H9 (cell line): ENCODE measurements at regions not wholly inside any gene's neighbourhood (a gene's known extent, or its start where the extent isn't known, plus 50 kb on each side); places are given as distances from the start of the nearest gene placed in this dataset.

Experiments used
- DNase-seq: peaks from one replicate; pipeline ENCODE4 v3.0.0-alpha.2; 2017
- H2AFZ ChIP-seq: one replicate; pipeline ENCODE4 v1.6.1; 2013; ENCODE audit warnings: mild to moderate bottlenecking, low read length, control low read depth, moderate library complexity
- H2AK5ac ChIP-seq: 2 replicates; pipeline ENCODE4 v1.6.1; 2013; ENCODE audit warnings: low read length, control low read depth, mixed read lengths; ENCODE audit not compliant: insufficient read length
- H2BK120ac ChIP-seq: one replicate; pipeline ENCODE4 v1.6.1; 2013; ENCODE audit warnings: low read depth, mild to moderate bottlenecking, low read length, control low read depth, inconsistent platforms; ENCODE audit not compliant: poor library complexity, severe bottlenecking
- H2BK12ac ChIP-seq: 2 replicates; pipeline ENCODE4 v1.6.1; 2013; ENCODE audit warnings: low read length, control low read depth, mixed read lengths, low read depth; ENCODE audit not compliant: insufficient read length
- H2BK15ac ChIP-seq: 2 replicates; pipeline ENCODE4 v1.6.1; 2013; ENCODE audit warnings: low read depth, low read length, control low read depth
- H2BK20ac ChIP-seq: one replicate; pipeline ENCODE4 v1.6.1; 2013; ENCODE audit warnings: low read depth, mild to moderate bottlenecking, low read length, control low read depth, inconsistent platforms; ENCODE audit not compliant: poor library complexity, severe bottlenecking
- H2BK5ac ChIP-seq: 2 replicates; pipeline ENCODE4 v1.6.1; 2013; ENCODE audit warnings: low read length, control low read depth, mixed read lengths; ENCODE audit not compliant: insufficient read length
- H3K14ac ChIP-seq: 2 replicates; pipeline ENCODE4 v1.6.1; 2013; ENCODE audit warnings: low read length, control low read depth; ENCODE audit not compliant: insufficient read depth
- H3K18ac ChIP-seq: 2 replicates; pipeline ENCODE4 v1.6.1; 2013; ENCODE audit warnings: low read depth, mild to moderate bottlenecking, mixed read lengths, low read length, control low read depth; ENCODE audit not compliant: insufficient read length
- H3K23ac ChIP-seq: 2 replicates; pipeline ENCODE4 v1.6.1; 2013; ENCODE audit warnings: low read length, control low read depth, mixed read lengths, low read depth; ENCODE audit not compliant: insufficient read length
- H3K23me2 ChIP-seq: 2 replicates; pipeline ENCODE4 v1.6.1; 2013; ENCODE audit warnings: low read depth, mild to moderate bottlenecking, mixed read lengths, low read length, control low read depth; ENCODE audit not compliant: insufficient read length, poor library complexity, severe bottlenecking
- H3K27ac ChIP-seq: 2 replicates; pipeline ENCODE4 v1.5.1; 2013; ENCODE audit warnings: low read length, control low read depth, mixed read lengths, low read depth; ENCODE audit not compliant: insufficient read length
- H3K27me3 ChIP-seq: 2 replicates; pipeline ENCODE4 v1.6.1; 2013; ENCODE audit warnings: low read length, control low read depth, inconsistent platforms; ENCODE audit not compliant: insufficient read depth
- H3K4ac ChIP-seq: 2 replicates; pipeline ENCODE4 v1.6.1; 2013; ENCODE audit warnings: low read depth, mild to moderate bottlenecking, control low read depth, inconsistent platforms, low read length, moderate library complexity
- H3K4me1 ChIP-seq: 2 replicates; pipeline ENCODE4 v1.6.1; 2013; ENCODE audit warnings: low read length, control low read depth, inconsistent platforms; ENCODE audit not compliant: insufficient read depth
- H3K4me2 ChIP-seq: 2 replicates; pipeline ENCODE4 v1.6.1; 2013; ENCODE audit warnings: low read length, control low read depth, mixed read lengths; ENCODE audit not compliant: insufficient read length, insufficient read depth
- H3K56ac ChIP-seq: 2 replicates; pipeline ENCODE4 v1.6.1; 2013; ENCODE audit warnings: low read depth, mild to moderate bottlenecking, mixed read lengths, low read length, control low read depth; ENCODE audit not compliant: insufficient read length
- H3K79me1 ChIP-seq: 2 replicates; pipeline ENCODE4 v1.6.1; 2013; ENCODE audit warnings: low read depth, mild to moderate bottlenecking, moderate library complexity, low read length, control low read depth, inconsistent platforms; ENCODE audit not compliant: insufficient read depth, poor library complexity, severe bottlenecking
- H3K79me2 ChIP-seq: 2 replicates; pipeline ENCODE4 v1.6.1; 2013; ENCODE audit warnings: low read length, control low read depth, inconsistent platforms; ENCODE audit not compliant: insufficient read depth
- H3K9ac ChIP-seq: 2 replicates; pipeline ENCODE4 v1.6.1; 2013; ENCODE audit warnings: low read length, control low read depth, mixed read lengths; ENCODE audit not compliant: insufficient read length; ENCODE audit errors: extremely low read depth
- H3K9me3 ChIP-seq: one replicate; pipeline ENCODE4 v1.6.1; 2013; ENCODE audit warnings: low read depth, low read length, inconsistent platforms; ENCODE audit not compliant: control insufficient read depth
- H3T11ph ChIP-seq: one replicate; pipeline ENCODE4 v1.6.1; 2013; ENCODE audit warnings: mild to moderate bottlenecking, low read length, control low read depth, inconsistent platforms
- H4K20me1 ChIP-seq: one replicate; pipeline ENCODE4 v1.6.1; 2013; ENCODE audit not compliant: control insufficient read depth, insufficient read length, insufficient read depth
- H4K5ac ChIP-seq: 2 replicates; pipeline ENCODE4 v1.6.1; 2013; ENCODE audit warnings: low read depth, mild to moderate bottlenecking, mixed read lengths, low read length, control low read depth; ENCODE audit not compliant: insufficient read length
- H4K8ac ChIP-seq: replicated peaks from 2 replicates; pipeline ENCODE4 v1.6.1; 2013; ENCODE audit warnings: low read length, control low read depth, mixed read lengths, low read depth; ENCODE audit not compliant: insufficient read length
- H4K91ac ChIP-seq: 2 replicates; pipeline ENCODE4 v1.6.1; 2013; ENCODE audit warnings: low read depth, mild to moderate bottlenecking, moderate library complexity, mixed read lengths, low read length, control low read depth; ENCODE audit not compliant: insufficient read length
- H3K27ac Mint-ChIP-seq, 3 experiments: 2 replicates in 2 of 3; 3 replicates in 1 of 3; pipeline ENCODE4 v1.8.0; 2020 to 2021; ENCODE audit warnings: mixed read lengths in 3 of 3, mild to moderate bottlenecking in 1 of 3, moderate library complexity in 1 of 3
- H3K27me3 Mint-ChIP-seq: 2 replicates; pipeline ENCODE4 v1.8.0; 2021; ENCODE audit warnings: low read depth, mild to moderate bottlenecking, moderate library complexity, mixed read lengths
- H3K36me3 Mint-ChIP-seq, 3 experiments: 2 replicates in 2 of 3; 3 replicates in 1 of 3; pipeline ENCODE4 v1.8.0; 2020 to 2021; ENCODE audit warnings: low read depth in 3 of 3, mixed read lengths in 3 of 3; ENCODE audit not compliant: insufficient read depth in 1 of 3
- H3K4me1 Mint-ChIP-seq, 2 experiments: 2 replicates each; pipeline ENCODE4 v1.8.0; 2020; ENCODE audit warnings: mixed read lengths in 2 of 2
- H3K4me3 Mint-ChIP-seq, 2 experiments: 2 replicates in 1 of 2; 3 replicates in 1 of 2; pipeline ENCODE4 v1.8.0; 2020 to 2021; ENCODE audit warnings: mild to moderate bottlenecking in 2 of 2, mixed read lengths in 2 of 2, moderate library complexity in 1 of 2
- H3K9me3 Mint-ChIP-seq, 2 experiments: 2 replicates in 1 of 2; 3 replicates in 1 of 2; pipeline ENCODE4 v1.8.0; 2020; ENCODE audit warnings: mild to moderate bottlenecking in 2 of 2, mixed read lengths in 2 of 2, moderate library complexity in 1 of 2
- CTCF ChIP-seq: fragments of 200-600 bp; sonication (generic); conservative IDR thresholded peaks from 3 replicates; pipeline ENCODE4 v1.8.0; 2021; ENCODE audit warnings: antibody characterized with exemption, mild to moderate bottlenecking
- WGBS: extraction: QIAGEN DNeasy Blood & Tissue Kit; methylation state at CpG from one replicate; pipeline ENCODE4 v1.1.7; 2013; ENCODE audit warnings: missing lambda C conversion rate, low lambda C conversion rate, mixed read lengths; ENCODE audit not compliant: insufficient read length; ENCODE audit errors: extremely low coverage; 5-methylcytosine and 5-hydroxymethylcytosine counted together

- DNase-seq: no peak
- no peak overlapping the region for H3K9ac ChIP-seq
- Mint-ChIP-seq H3K4me1 (peaks cover 26 to 29% of the 10 kb centered on the region in 2 experiments), H3K36me3 (no peaks in the 10 kb centered on the region), H3K27ac (no peak overlapping the region), H3K9me3 (no peaks in the 10 kb centered on the region), H3K27me3 (peaks cover 1% of the 10 kb centered on the region; the same call in 1 of the 2 replicates), H3K4me3 (no peak overlapping the region)
- no peak overlapping the region for H2AK5ac ChIP-seq
- no CpG with 5 or more reads among the region's 3 CpGs for WGBS
- no peak overlapping the region for H3K27ac ChIP-seq
- H2AFZ ChIP-seq: no peak overlapping the region
- no peak overlapping the region for H2BK5ac ChIP-seq
- H2BK15ac ChIP-seq: no peak overlapping the region
- no peak overlapping the region for H3K4ac ChIP-seq
- no peaks in the 10 kb centered on the region for H3K23me2 ChIP-seq
- no peak overlapping the region for H3T11ph ChIP-seq
- no peak overlapping the region for H3K4me2 ChIP-seq
- H4K91ac ChIP-seq: no peak overlapping the region
- H3K9me3 ChIP-seq: no peaks in the 10 kb centered on the region
- no peak overlapping the region for H3K14ac ChIP-seq
- no peak overlapping the region for H4K8ac ChIP-seq
- no peak overlapping the region for H3K23ac ChIP-seq
- no peak overlapping the region for H3K18ac ChIP-seq
- H3K56ac ChIP-seq: no peak overlapping the region
- no peak overlapping the region for H2BK20ac ChIP-seq
- no peaks in the 10 kb centered on the region for H3K79me1 ChIP-seq
- no peaks in the 10 kb centered on the region for H3K27me3 ChIP-seq
- no peak overlapping the region for H2BK12ac ChIP-seq
- peaks cover 7% of the 10 kb centered on the region; the same call in 1 of the 2 replicates for H3K4me1 ChIP-seq
- no peak for TF ChIP-seq CTCF
- no peaks in the 10 kb centered on the region for H4K20me1 ChIP-seq
- no peak overlapping the region for H2BK120ac ChIP-seq
- no peak overlapping the region for H4K5ac ChIP-seq
- H3K79me2 ChIP-seq: no peaks in the 10 kb centered on the region
These were observed 209.2 kb downstream of the PHLDA1 start for GRCh38 chr12:75822416-75822815.
